ENCODE measurements at regions not wholly inside any gene's neighbourhood (a gene's known extent, or its start where the extent isn't known, plus 50 kb on each side); places are given as distances from the start of the nearest gene placed in this dataset.
A peak's percentile ranks its signal among the peaks of the same experiment; 100 is the strongest.

DNA sequence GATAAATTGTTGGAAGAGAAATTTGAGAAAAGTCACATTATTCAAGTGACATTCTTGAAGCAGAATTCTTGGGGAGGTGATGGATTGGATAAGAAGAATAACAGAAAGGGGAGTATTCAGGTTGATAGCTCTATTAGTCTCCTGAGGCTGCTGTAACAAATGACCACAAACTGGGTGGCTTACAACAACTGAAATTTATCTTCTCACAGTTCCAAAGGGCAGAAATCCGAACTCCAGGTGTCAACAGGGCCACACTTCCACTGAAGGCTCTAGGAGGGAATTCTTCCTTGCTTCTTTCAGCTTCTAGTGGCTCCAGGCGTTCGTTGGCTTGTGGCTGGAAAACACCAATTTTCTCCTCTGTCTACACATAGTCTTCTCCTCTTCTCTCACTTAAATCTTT, 99.8 kb downstream of the TES start:
- no peak for DNase-seq

- no peak for DNase-seq
Observed at GRCh38 chr7:116311259-116311658, 100.9 kb downstream of the TES start.

DNA sequence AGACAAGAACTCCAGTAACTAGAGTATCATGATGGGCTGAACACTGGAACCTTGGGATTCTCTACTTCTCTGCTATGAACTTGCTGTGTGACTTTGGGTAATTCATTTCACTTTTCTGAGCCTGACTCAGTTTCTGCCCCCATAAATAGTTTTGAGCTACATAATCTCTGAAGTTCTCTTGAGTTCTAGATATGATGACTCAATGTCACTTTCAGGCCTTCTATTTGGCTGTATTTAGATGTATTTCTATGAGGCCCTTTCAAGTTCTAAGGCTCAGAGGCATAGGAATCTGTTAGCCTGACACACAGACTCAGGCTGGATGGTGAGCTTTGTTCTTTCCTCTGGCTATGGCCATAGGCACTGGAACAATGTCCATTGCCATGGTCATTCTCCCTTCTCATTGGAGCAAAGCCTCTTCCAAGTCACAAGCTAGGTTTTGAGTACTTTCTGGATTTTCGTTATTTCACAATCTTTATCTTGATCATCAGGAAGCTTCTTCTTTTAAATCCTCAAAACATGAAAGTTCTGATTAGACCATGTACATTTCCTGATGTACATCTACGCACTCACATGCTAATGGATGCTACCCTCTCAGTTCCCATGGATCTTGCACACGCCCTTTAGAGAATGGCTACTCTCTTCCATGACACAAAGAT, 101.6 kb downstream of the TES start:
- no peak for DNase-seq

DNA sequence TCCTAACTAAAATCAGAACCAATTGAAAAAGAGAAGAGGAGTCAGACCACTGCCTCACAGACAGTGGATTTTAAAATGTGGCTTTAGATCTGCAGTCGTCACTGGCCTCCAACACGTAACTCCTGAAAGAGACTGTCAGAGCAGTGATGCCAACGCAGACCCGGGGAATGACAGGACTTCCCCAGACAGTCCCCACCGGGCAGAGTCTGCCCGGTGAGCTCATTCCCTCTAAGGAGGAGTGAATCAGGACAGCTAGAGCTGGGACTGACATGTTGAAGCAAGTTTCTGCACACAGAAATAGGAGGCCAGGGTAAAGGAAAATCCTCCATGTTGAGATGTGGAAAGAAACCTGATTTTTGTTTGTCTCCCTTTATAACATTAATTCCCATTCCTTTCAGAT, 105.0 kb downstream of the TES start:
- DNase-seq: no peak

- no peak for DNase-seq
Observed at GRCh38 chr7:116315803-116316202, 105.5 kb downstream of the TES start.

DNA sequence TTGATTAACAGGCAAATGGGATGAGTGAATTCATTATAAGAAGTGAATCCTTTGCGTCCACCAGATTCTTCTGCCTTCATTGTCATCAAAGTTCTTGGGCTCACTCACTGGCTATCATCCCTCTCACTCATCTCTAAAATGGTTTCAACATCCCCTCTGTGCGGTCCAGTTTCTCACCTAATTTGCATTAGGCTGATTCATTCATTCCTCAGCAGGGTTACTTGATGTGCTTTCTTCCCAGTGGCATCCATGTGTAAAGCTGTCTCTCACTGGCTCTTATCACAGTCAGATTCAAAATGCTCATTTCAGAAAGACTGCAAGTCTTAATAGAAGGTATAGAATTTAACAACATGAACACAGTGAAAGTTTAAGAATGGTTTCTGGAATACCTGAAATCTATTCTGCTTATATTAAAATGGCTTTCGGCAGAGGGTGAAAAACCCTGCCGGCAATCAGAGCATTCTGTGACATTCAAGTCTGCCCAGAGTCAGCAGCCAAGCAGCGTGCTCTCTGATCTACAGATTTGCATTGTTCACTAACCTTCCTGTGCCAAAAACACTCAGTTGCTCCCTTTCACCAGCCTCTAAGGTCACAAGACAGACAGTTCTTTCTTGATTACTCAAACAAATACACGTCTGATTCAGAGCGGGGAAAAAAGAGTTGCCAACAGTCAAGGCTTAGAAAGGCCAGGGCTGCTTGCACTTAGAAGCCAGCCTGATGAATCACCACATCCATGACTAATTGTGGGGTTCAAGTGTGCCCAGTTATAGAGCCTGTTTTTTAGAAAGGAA, 106.7 kb downstream of the TES start:
- DNase-seq: peak; percentile 31 to 49

GRCh38 chr7:116317907-116318306, 107.6 kb downstream of the TES start:
- DNase-seq: no peak

GRCh38 chr7:116322541-116322940, 112.2 kb downstream of the TES start:
- DNase-seq: no peak

DNA sequence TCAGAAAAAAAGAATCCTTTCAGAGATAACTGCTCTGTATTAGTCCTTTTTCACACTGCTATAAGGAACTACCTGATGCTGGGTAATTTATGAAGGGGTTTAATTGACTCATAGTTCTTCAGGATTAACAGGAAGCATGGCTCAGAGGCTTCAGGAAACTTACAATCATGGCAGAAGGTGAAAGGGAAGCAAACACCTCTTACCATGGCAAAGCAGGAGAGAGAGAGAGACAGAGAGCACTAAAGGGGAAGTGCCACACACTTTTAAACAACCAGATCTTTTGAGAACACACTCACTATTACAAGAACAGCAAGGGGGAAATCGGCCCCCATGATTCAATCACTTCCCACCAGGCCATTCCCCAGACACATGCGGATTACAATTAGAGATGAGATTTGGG, 114.2 kb downstream of the TES start:
- DNase-seq: no peak

DNA sequence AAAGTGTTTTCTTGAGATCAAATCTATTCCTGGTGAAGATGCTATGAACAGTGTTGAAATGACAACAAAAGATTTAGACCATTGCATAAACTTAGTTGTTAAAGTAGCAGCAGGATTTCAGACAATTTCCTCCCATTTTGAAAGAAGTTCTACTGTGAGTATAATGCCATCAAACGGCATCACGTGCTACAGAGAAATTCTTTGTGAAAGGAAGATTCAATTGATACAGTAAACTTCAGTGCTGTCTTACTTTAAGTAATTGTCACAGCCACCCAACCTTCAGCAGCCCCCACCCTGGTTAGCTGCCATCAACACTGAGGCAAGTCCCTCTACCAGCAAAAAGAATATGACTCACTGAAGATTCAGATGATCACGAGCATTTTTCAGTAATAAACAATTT, 115.2 kb downstream of the TES start:
- no peak for DNase-seq

GRCh38 chr7:116327135-116327534, 116.8 kb downstream of the TES start:
- DNase-seq: no peak

- no peak for DNase-seq
Observed at GRCh38 chr7:116327752-116328151, 117.4 kb downstream of the TES start.

DNA sequence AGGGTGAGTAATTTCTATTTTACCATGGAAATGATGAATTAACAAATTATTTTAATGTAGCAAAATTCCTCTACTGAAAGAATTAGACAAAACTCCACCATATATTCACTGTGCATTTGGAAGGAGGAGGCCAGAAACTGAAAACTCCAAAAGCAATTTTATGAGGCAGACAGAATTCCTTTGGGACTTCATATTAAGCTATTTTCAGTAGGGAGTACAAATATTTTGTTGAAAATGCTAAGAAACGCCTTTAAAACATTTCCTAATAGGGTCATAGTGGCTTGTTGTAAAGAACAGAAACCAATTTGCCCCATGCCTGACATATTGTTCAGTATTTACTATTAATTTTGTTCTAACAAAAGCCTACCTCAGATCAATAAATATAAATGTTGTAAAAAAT, 117.8 kb downstream of the TES start:
- DNase-seq: no peak

- DNase-seq: no peak
Observed at GRCh38 chr7:116329686-116330503, 119.6 kb downstream of the TES start.

- DNase-seq: no peak
Observed at GRCh38 chr7:116331020-116331419, 120.7 kb downstream of the TES start.

DNA sequence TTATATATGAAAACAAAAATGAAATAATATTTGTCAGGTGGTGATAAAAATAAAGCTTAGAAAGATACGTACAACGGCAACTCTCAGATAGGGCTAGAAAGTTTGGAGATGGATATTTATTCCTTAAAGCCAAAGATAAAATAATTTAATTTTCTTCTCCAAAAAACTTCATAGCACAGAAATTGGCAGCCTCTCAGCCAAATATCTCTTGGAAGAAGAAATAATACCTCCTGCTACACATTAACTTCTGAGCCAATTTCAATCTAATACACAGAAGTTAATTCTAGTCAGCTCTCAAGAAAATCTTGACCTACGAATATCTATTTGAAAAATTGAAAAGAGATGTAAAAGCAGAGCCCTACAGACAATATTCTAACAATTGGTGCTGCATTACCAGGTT, 122.4 kb downstream of the TES start:
- DNase-seq: no peak

GRCh38 chr7:116334555-116334954, 124.2 kb downstream of the TES start:
- no peak for DNase-seq

GRCh38 chr7:116337018-116337417, 126.7 kb downstream of the TES start:
- no peak for DNase-seq

GRCh38 chr7:116337800-116338199, 127.5 kb downstream of the TES start:
- no peak for DNase-seq

GRCh38 chr7:116339564-116339963, 129.2 kb downstream of the TES start:
- no peak for DNase-seq

GRCh38 chr7:116340201-116340847, 130.0 kb downstream of the TES start:
- DNase-seq: no peak

DNA sequence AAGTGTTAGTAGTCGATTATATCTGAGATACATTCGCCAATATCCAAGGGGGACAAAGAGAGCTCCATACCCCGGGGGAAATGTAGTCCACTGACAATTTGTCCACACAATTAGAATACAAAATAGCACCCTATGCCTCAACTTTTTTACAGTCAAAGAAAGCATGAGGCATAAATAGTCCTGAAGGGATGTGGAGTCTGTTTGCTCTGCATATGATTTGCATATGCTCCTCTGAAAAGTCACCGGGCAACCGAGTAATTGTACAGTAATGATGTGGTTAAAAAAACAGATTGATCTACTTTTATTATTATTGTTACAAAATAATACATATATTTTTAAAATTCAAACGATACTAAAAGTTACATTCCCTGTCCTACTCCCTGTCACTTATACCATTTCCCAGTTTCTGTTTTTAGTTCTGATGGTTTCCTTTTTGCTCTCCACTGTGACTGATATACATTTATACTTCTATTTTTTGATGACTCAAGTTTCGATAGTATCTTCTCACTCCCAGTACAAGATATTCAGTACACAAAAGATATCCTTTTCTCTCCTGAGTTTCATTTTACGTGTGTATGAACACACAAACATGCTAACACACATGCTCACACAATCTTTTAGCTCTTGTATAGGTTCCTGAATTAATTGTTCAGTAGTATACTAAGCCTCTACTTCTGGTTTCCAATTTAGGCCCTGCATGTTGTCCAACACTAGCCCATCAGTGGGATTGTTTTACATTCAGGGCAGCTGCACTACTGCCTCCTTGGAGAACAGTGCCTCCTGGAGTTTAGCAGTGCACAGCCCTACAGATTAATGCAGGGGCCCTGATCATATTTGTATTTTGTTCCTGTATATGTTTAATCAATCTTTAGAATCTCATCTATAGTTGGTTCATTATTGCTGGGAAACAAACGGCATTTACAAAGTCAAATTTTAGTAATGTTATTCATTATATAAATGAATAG, 130.9 kb downstream of the TES start:
- no peak for DNase-seq

Data from activated T-cell treated with anti-CD3 and anti-CD28 coated beads, Interleukin-2, amount 50 U/mL, for 48 hours (primary cell).